ENCODE measurements at regions not wholly inside any gene's neighbourhood (a gene's known extent, or its start where the extent isn't known, plus 50 kb on each side); places are given as distances from the start of the nearest gene placed in this dataset.

DNA sequence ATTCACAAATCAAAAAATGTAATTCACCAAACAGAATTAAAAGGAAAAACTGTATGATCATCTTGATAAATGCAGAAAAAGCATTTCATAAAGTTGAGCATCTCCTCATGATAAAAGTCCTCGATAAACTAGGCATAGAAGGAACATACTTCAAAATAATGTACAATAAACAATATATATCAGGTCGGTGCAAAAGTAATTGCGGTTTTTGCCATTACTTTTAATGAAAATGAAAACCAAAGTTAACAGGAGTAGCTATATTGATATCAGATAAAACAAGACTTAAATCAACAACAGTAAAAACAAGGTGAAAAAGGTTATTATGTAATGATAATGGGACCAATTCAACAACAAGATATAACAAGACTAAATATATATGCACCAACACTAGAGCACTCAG, 372.1 kb downstream of the RAB28 start:
- ChIA-PET POLR2A (no interaction called here), CTCF (no interaction called here)
- Mint-ChIP-seq H3K36me3 (ENCODE audit: insufficient read depth, unreplicated experiment) (no peaks in the 10 kb centered on the region), H3K27ac (ENCODE audit: unreplicated experiment) (no peak overlapping the region), H3K4me3 (ENCODE audit: unreplicated experiment) (no peak overlapping the region), H3K27me3 (ENCODE audit: insufficient read depth, unreplicated experiment) (no peaks in the 10 kb centered on the region), H3K9me3 (ENCODE audit: unreplicated experiment) (peaks cover 21% of the 10 kb centered on the region), H3K4me1 (ENCODE audit: low read depth, unreplicated experiment) (no peaks in the 10 kb centered on the region)
- Histone ChIP-seq H3K4me1 (no peaks in the 10 kb centered on the region), H3K27me3 (replicated peaks; ENCODE audit: control insufficient read depth, insufficient read depth, low read length) (no peaks in the 10 kb centered on the region), H3K36me3 (ENCODE audit: control insufficient read depth, insufficient read depth, low read length) (no peaks in the 10 kb centered on the region), H3K4me3 (ENCODE audit: low read depth, low read length) (no peak overlapping the region), H3K9me3 (no peaks in the 10 kb centered on the region)
- no TSS peak for BruUV-seq (replicated peaks)
- intact Hi-C loops (cut with micrococcal nuclease; ENCODE audit: unreplicated experiment) = no loop called here
- DNase-seq = no peak
- TF ChIP-seq, protein P1, sequence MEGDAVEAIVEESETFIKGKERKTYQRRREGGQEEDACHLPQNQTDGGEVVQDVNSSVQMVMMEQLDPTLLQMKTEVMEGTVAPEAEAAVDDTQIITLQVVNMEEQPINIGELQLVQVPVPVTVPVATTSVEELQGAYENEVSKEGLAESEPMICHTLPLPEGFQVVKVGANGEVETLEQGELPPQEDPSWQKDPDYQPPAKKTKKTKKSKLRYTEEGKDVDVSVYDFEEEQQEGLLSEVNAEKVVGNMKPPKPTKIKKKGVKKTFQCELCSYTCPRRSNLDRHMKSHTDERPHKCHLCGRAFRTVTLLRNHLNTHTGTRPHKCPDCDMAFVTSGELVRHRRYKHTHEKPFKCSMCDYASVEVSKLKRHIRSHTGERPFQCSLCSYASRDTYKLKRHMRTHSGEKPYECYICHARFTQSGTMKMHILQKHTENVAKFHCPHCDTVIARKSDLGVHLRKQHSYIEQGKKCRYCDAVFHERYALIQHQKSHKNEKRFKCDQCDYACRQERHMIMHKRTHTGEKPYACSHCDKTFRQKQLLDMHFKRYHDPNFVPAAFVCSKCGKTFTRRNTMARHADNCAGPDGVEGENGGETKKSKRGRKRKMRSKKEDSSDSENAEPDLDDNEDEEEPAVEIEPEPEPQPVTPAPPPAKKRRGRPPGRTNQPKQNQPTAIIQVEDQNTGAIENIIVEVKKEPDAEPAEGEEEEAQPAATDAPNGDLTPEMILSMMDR (IDR thresholded peaks at IDR 0.05; ENCODE audit: insufficient read depth in 1 of 2, low read depth in 1 of 2, low read length in 1 of 2, severe bottlenecking in 1 of 2, unreplicated experiment in 1 of 2) = no peak

DNA sequence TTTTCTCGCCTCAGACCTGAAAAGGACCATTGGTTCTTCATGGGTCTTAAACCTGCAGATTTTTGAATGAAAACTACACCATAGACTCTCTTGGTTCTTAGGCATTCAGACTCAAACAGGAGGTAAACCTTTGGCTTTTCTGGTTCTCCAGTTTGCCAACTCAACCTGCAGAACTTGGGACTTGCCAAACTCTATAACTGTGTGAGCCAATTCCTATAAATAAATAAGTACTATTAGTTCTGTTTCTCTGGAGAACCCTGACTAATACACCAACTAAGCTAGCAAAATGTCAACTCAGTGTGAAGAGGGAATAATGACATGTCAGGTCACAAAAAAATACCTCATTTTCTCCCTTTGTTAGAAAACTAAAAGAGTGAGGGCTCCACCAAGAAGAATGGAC, 374.6 kb downstream of the RAB28 start:
- Mint-ChIP-seq H3K9me3 (ENCODE audit: unreplicated experiment) (peaks cover 21% of the 10 kb centered on the region), H3K27ac (ENCODE audit: unreplicated experiment) (no peak overlapping the region), H3K4me3 (ENCODE audit: unreplicated experiment) (no peak overlapping the region), H3K27me3 (ENCODE audit: insufficient read depth, unreplicated experiment) (no peaks in the 10 kb centered on the region), H3K36me3 (ENCODE audit: insufficient read depth, unreplicated experiment) (no peaks in the 10 kb centered on the region), H3K4me1 (ENCODE audit: low read depth, unreplicated experiment) (no peaks in the 10 kb centered on the region)
- no peaks in the 10 kb centered on the region for H3K4me1 ChIP-seq
- H3K4me3 ChIP-seq (ENCODE audit: low read depth, low read length) = no peak overlapping the region
- BruUV-seq (replicated peaks) = no TSS peak
- TF ChIP-seq, protein P1 (IDR thresholded peaks at IDR 0.05; ENCODE audit: insufficient read depth in 1 of 2, low read depth in 1 of 2, low read length in 1 of 2, severe bottlenecking in 1 of 2, unreplicated experiment in 1 of 2) = no peak
- H3K27me3 ChIP-seq (replicated peaks; ENCODE audit: control insufficient read depth, insufficient read depth, low read length) = no peaks in the 10 kb centered on the region
- H3K36me3 ChIP-seq (ENCODE audit: control insufficient read depth, insufficient read depth, low read length) = no peaks in the 10 kb centered on the region
- no peak for DNase-seq
- ChIA-PET POLR2A (no interaction called here), CTCF (no interaction called here)
- intact Hi-C loops (cut with micrococcal nuclease; ENCODE audit: unreplicated experiment) = no loop called here
- no peaks in the 10 kb centered on the region for H3K9me3 ChIP-seq

DNA sequence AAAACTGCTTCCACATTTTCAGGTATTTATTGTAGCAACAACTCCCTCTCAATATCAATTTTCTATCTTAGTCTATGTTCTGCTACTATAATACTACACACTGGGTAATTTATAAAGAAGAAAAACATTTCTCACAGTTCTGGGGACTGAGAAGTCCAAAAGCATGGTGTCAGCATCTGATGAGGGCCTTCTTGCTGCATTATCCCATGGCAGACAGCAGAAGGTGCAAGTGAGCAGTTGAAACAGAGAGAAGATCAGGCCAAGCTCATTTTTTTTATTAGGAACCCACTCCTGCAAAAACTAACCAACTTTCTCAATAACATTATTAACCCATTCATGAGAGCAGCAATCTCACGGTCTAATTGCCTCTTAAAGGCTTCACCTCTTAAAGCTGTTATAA, 376.0 kb downstream of the RAB28 start:
- Histone ChIP-seq H3K9me3 (no peaks in the 10 kb centered on the region), H3K27me3 (replicated peaks; ENCODE audit: control insufficient read depth, insufficient read depth, low read length) (no peaks in the 10 kb centered on the region), H3K4me1 (no peaks in the 10 kb centered on the region), H3K36me3 (ENCODE audit: control insufficient read depth, insufficient read depth, low read length) (no peaks in the 10 kb centered on the region), H3K4me3 (ENCODE audit: low read depth, low read length) (no peak overlapping the region)
- TF ChIP-seq, protein P1 (IDR thresholded peaks at IDR 0.05; ENCODE audit: insufficient read depth in 1 of 2, low read depth in 1 of 2, low read length in 1 of 2, severe bottlenecking in 1 of 2, unreplicated experiment in 1 of 2) = no peak
- H3K9me3 Mint-ChIP-seq (ENCODE audit: unreplicated experiment) = peaks cover 21% of the 10 kb centered on the region
- H3K36me3 Mint-ChIP-seq (ENCODE audit: insufficient read depth, unreplicated experiment) = no peaks in the 10 kb centered on the region
- H3K4me3 Mint-ChIP-seq (ENCODE audit: unreplicated experiment) = no peak overlapping the region
- DNase-seq = no peak
- CTCF ChIA-PET = no interaction called here
- H3K27ac Mint-ChIP-seq (ENCODE audit: unreplicated experiment) = no peak overlapping the region
- H3K27me3 Mint-ChIP-seq (ENCODE audit: insufficient read depth, unreplicated experiment) = no peaks in the 10 kb centered on the region
- POLR2A ChIA-PET = no interaction called here
- no TSS peak for BruUV-seq (replicated peaks)
- intact Hi-C loops (cut with micrococcal nuclease; ENCODE audit: unreplicated experiment) = no loop called here
- H3K4me1 Mint-ChIP-seq (ENCODE audit: low read depth, unreplicated experiment) = no peaks in the 10 kb centered on the region

Data from Caco-2 (cell line).